GM19397 (cell line): ENCODE measurements at regions not wholly inside any gene's neighbourhood (a gene's known extent, or its start where the extent isn't known, plus 50 kb on each side); places are given as distances from the start of the nearest gene placed in this dataset.
"Not testable (repeated sequence)": the region's sequence is repeated elsewhere in the genome, so short reads cannot be mapped to it uniquely, and the experiment has no call there.

Experiments
- ATAC-seq: cut with Tn5 transposase; IDR thresholded peaks from one replicate; pipeline ENCODE4 v1.9.1; 2021; ENCODE audit warnings: mild to moderate bottlenecking, moderate library complexity; ENCODE audit not compliant: unreplicated experiment

DNA sequence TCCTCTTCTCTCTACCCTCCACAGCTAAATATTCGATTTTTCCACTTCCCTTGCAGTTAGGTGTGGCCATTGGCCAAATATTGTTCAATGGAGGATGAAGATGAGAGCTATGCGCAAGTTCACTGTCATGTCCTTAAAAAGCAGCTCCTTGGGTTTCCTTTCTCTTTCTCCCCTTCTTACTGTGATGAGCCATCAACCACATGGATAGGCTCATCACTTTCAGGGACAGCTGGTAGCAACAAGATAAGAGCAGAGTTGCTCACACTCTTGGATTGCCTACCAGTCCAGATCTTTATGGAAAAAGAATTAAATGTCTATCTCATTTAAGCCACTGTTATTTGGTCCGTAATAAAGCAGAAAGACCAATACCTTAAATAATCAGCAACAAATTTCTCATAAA lies 377.0 kb downstream of the DDX10 start:
- no peak for ATAC-seq

DNA sequence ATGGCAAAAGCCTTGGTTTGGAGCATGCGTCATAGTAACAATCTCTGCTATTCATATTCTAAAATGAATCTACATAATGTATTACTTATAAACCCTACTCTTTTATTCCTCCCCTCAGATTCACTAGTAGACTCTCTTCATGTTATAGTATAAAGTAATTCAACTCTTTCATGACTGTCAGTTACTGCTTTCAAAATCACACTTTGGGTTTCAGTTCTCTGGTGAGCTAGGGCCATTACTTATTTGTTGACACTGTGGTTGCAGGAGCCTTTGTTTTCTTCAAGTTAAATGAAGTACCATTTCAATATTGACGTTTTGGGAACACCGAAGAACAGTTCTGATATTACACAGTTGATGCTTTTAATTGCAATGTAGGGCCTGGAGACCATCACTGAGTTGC lies 378.4 kb downstream of the DDX10 start:
- ATAC-seq, result no peak

DNA sequence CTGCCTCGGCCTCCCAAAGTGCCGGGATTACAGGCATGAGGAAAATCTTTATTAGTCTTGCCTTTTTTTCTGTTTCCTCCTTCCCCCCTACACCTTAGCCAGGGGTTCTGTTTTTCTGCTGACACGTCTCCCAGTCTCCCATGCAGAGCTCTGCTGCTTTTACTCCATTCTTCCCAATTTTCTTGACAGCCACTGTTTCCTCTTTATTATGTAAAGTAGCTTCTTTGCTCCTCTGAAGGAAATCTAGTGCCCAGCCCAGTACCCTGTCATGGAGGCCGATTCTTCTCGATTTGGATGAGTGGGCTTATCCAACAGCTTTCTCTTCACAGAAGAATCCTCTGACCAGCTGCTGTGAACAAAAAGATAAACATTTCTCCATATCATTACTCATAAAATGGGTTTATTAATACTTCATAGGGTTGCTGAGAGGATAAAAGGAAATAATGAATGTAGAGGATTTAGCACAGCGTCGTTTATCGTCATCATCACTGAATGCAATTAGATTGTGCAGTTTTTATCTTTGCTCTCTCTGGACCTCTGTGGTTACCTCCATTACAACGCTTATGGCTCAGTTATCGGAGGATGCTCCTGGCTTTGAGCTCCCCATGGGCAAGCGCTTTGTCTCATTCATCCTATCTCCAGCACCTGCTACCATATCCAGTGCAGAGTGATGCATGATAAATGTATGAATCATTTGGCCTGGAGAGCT lies 375.6 kb upstream of the C11orf87 start:
- no peak for ATAC-seq

DNA sequence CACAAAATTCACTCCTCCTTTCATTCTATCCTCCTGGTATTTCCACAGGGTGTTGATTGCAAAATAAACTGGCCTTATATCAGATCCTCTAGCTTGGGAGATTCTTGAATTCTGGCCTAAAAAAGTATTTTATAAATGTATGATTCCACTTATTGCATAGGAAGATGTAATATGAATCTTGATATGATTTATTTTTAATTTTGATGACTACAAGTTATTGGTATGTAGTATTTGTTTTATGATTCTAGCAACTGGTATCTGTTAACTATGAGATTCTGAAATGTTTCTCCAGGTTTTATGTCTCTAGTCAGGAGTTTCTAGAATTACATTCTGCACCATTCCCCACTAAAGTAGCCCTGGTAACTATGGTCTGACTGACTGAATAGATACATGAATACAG lies 373.9 kb upstream of the C11orf87 start:
- ATAC-seq, result no peak

DNA sequence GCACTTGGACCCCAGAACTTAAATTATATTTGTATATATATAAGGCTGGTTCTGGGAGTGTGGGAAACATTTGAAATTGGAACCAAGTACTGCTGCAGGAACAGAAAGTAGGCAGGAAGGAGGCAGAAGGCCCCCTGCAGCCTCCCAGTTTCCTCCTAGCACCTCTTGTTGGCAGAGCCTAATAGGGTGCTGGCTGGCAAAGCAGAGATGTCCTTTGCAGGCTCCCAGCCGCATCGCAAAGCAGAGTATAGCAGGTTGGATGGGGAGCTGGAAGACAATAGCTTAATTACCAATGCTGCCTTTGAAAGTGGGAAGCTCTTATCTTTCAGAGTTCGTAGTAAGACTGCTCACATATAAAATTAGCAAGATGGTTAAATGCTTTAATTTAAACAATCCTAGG lies 370.8 kb upstream of the C11orf87 start:
- ATAC-seq, result no peak

DNA sequence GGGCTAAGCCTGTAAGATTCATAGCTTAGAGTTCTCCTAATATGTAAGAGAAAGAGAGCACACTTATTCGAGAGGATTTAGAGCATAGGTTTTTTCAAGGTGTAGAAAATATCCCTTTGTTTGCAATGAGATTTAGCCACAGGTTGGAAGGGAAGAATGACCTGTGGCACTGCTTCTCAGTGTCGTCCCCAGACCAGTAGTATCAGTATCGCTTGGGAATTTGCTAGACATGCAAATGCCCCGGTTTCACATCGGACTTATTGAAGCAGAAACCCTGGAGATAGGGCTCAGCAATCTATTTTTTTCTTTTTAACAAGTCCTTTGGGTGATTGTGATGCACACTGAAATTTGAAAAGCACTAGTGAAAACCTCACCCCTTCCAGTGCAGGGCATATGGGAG lies 362.6 kb upstream of the C11orf87 start:
- no peak for ATAC-seq

DNA sequence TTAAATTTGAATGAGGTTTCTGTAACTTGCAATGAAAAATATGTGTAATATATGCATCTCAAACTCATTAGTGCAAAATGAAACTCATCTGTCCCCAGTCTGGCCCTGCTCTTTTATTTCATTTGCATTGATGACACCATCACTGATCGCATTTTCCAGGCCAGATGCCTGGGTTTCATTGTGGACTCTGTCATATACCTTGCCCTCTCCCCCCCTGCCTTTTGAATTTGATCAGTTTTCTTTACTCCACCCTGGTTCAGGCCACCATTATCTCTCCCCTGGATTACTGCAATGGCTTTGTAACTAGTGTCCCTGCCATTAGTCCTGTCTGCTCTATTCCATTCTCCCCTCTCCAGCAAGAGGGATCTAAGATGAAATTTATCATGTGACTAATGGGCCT lies 360.6 kb upstream of the C11orf87 start:
- ATAC-seq, result no peak

DNA sequence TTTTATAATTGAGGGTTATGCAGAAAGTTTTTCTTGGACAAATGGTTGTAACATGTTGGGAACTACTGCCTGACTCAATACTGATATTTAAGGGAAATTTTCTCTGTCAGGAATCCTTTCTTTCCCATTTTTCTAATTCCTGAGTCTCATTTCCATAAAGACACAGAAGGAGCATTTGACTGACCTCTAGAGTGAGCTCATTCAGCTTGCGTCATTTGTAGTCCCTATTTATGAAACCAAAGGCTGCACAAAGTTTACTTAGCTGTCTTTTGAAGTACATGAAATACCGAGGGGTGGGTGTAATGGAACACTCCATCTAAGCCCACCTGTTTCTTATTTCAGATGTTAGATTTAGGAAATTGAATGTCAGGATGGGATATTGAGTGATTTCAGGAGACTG lies 359.5 kb upstream of the C11orf87 start:
- no peak for ATAC-seq

DNA sequence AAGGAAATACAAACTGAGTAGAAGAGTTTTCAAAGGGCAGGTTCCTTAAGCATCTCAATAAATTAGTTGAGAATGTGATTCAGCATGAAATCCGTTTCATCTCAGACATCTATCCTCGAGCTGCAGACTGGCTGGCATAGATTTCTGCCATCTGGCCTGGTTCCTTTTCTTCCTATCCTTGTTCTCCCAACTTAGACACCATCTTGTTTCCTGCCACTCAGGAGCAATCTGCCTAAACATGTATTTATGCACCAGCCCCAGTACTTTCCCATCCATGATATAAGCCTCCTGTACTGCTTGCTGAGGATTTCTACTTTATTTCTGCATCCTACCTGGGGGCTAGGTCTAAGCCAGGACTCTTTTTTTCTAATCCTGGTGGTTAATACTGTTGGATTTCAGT lies 359.1 kb upstream of the C11orf87 start:
- no peak for ATAC-seq

DNA sequence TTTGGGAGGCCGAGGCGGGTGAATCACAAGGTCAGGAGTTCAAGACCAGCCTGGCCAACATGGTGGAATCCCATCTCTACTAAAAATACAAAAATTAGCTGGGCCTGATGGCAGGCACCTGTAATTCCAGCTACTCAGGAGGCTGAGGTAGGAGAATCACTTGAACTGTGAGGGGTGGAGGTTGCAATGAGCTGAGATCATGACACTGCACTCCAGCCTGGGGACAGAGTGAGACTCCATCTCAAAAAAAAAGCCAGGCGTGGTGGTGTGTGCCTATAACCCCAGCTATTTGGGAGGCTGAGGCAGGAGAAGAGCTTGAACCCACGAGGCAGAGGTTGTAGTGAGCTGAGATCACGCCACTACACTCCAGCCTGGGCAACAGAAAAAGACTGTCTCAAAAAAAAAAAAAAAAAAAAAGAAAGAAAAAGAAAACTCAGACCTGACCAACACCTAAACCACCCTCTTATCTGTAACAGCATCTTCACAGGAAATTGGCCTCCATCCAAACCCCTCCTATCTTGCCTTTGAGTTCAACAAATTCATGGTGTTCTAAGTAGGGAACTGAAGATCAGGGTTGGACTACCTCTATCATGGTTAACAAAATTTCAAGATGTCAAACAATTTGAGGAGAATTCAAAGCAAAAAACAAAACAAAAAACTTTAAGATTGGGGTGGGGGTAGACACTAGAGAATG lies 357.2 kb upstream of the C11orf87 start:
- not testable (repeated sequence) for ATAC-seq

DNA sequence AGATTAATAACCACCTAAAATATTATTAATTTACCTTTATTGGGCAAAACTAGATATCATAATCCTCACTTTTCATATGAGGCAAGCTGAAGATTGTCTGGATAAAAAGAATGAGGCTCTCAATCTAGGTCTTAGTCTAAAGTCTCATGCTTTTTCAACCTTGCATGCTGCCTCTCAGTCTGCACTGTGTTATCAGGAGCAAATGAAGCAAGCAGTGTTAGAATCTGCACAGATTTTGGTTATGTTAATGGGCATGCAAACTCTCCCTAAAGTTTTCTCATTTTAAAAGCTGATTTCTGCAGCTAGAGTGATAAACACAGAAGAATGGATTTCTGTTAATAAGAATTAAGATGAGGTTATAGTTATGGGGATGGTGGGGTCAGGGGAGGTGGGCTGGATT lies 350.7 kb upstream of the C11orf87 start:
- no peak for ATAC-seq

DNA sequence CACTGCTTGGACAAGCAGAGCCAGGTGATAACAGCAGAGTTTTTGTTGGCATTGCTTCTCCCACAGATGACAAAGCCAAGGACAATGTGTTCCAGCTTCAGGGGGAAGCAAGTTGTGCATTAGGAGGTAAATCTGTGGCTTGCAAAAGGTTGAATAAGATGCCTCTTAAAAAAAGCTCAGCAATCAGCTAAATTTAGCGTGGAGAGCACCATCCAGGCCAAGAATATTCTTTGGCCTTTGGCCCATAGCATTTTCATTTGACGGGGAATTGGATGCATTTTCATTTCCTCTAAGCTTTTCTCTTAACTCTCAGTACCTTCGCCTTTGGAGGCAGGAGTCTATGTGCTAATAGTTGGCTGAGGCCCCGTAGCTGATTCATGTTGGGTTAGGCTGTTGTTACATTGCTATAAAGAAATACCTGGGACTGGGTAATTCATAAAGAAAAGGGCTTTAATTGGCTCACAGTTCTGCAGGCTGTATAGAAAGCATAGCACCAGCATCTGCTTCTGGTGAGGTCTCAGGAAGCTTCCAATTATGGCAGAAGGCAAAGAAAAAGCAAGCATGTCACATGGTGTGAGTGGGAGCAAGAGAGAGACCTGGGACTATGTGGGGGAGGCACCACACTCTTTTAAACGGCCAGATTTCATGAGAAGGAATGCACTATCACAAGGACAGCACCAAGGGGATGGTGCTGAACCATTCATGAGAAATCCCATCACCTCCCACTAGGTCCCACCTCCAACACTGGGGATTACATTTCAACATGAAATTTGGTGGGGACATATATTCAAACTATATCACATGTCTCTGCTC lies 350.1 kb upstream of the C11orf87 start:
- no peak for ATAC-seq

DNA sequence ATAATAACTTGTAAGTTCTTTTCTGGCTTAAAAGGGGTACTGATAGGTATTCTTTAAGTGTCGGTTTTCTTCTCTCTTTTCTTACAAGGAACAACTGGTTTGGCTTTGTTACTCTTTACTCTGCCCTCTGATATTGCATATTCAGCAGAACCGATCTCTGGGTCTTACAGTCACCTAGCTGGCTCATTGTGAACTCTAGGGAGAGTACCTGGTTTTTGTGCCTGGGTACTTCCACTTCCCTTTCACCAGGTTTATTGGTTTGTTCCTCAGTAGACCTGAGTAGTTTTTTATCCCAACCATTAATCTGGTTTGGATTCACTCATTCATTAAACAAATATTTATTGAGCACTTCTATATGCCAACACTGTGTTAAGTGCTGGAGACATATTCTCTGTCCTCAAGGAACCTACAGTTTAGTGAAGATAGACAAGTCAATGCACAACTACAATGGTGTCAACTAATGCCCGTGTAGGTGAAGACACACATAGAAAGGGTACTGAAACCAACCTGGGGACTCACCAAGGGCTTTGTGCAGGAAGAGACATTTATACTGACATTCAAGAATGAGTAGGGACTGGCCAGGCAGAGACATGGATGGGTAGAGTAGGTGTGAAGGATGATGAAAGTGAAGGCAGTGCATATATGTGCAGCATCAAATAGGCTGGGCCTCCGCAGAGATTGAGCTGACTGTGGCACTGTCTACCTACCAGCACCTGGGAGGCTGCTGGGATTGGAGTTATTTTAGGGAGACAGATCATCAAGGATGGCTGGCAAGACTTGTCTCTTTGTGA lies 348.8 kb upstream of the C11orf87 start:
- ATAC-seq, result no peak

DNA sequence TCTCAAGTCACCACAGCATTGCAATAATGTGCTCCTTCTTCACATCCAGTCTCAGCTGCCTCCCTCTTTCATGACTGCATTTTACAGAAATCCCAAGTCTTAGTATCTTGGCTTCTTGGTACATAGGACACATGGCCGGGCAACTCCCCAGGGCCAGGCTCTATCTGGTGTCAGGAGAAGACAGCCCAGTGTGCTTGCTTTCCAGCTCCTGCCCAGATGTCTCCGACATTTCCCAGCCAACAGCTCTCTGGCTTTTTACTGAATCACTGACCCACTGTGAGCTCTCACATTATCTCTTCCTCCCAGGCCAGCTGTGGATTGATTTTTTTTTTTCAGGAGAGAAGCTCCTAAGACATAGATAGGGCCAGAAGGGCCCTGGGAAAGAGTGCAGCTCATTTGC lies 346.0 kb upstream of the C11orf87 start:
- no peak for ATAC-seq

DNA sequence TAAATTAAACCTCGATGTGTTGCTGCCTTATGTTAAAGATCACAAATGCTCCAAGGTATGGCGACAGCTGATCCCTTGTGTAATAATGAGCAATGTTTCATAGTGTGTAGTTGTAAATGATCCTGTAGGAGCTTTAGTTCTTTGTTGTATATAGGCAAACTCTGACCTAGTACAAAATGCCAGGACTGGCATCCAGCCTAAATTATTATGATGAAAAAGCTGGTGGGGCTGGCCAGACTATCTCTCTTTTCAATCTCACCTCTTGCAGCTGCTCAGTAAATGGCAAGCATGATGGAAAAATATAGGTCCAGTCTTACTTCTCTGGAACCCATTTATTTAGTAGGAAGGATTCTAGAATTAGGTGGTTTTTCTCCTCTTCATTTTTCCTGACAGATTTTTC lies 345.1 kb upstream of the C11orf87 start:
- no peak for ATAC-seq

DNA sequence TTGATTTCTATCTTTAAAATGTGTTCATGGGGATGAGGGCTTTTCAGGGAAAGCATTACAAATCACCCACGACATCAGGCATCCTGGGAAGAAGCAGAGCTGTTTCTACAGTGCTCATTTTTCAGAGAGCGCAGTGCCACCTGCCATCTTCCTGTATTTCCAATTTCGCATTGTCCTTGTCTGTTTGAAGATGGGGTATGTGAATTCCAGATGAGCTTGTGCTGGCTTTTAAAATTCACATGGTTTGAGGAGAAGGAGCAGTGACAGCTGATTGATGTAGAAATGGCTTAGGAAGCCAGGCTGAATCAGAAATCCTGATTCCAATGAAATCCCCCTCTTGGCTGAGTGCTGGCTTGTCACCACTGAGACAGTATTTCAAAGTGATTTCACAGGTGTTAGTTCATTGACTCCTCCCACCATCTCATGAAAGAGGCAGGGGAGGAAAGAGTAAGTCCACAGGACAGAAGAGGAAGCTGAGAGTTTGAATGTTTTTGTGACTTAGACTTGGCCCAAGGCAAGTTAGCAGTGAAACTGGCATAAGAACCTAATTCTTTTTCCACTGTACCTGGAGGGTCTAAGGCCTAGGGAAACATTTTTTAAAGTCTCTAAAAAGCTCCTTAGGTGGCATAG lies 344.6 kb upstream of the C11orf87 start:
- ATAC-seq, result no peak

DNA sequence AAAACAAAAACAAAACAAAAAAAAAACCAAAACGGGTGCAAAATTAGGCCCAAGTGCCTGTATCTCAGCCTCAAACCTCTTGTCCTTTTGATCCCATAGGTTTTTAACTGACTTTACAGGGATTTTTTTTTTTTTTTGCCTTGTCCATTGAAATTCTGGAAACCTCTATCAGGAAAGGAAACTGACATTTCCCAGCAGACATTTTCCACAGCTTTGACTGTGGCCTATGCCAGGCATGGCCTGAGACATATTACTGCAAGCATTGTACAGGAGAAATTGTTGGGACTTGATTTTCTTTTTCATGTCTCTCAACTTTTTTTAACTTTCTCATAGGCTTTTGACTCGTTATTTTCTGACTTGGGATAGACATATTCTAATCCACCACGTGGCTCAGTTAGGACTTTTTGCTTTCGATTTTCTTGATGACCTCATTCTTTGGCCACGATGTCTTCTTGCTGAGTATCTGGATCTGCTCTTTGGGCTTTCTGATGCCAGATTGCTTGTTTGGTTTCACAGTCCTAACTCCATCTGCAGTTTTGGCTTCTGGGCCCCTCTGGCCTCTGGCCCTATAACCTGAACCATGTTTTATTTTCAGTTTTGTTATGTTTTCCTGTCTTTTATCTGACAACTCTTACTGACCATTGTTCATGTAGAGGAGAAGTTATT lies 336.1 kb upstream of the C11orf87 start:
- no peak for ATAC-seq

DNA sequence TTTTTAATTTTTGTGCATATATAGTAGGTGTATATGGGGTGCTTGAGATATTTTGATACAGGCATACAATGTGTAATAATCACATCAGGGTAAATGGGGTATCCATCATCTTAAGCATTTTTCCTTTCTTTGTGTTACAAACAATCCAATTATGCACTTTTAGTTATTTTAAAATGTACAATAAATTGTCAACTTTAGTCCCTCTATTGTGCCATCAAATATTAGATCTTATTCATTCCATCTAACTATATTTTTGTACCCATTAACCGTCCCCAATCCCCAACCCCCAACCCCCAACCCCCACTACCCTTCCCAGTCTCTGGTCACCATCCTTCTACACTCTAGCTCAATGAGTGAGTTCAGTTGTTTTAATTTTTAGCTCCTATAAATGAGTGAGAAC lies 335.1 kb upstream of the C11orf87 start:
- no peak for ATAC-seq

DNA sequence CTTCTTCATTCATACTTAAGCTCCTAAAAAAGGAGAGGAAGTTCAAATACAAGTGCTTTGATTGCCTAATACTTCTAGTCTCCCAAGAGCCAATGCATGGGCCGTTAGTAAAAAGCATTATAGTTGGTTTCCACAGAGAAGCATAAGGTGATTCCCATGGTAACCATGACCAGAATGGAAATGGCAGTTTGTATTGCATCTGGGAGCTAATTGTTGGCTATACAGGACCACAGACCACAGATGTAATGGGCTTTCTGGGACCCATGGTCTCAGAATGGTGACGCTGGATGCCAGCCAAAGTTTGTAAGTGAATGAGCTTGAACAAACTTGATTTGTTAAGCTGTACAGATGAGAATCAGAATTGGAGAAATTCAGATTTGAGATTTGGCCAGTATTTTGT lies 333.9 kb upstream of the C11orf87 start:
- ATAC-seq, result no peak

DNA sequence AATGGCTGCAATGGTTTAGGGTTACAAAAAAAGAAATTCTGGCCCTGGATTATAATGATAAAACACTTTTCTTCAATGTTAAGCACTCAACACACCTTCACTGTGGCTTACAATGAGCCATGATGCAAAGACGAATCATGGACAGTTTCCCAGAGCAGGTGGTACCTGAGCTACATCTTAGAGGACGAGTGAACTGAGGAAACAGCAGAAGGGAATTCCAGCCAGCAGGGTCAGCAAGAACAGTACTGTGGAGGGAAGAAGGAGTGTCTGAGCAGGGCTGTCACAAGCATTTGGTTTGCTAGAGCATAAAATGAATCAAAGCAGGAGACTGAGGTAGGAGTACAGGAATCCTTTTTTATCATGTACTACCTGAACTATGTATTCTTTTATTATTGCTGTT lies 332.8 kb upstream of the C11orf87 start:
- no peak for ATAC-seq
